ENCODE measurements at regions not wholly inside any gene's neighbourhood (a gene's known extent, or its start where the extent isn't known, plus 50 kb on each side); places are given as distances from the start of the nearest gene placed in this dataset.

- no peak overlapping the region for H3K18ac ChIP-seq (ENCODE audit: low read depth in 1 of 2, low read length in 2 of 2)
- H2BK15ac ChIP-seq (ENCODE audit: low read depth, poor library complexity, severe bottlenecking): no peak overlapping the region
- no peak overlapping the region for H3K27ac ChIP-seq (ENCODE audit: low read length, poor library complexity, severe bottlenecking)
- peaks cover 3% of the 10 kb centered on the region for H3K9me3 ChIP-seq (ENCODE audit: control insufficient read depth, low read length)
- WGBS: 91% methylated on average over 3 of the region's 3 CpGs
- no peak overlapping the region for H3K4me2 ChIP-seq (ENCODE audit: low read length, poor library complexity, severe bottlenecking)
- no peak overlapping the region for H2BK120ac ChIP-seq (ENCODE audit: low read depth, low read length)
- H3K79me1 ChIP-seq (replicated peaks; ENCODE audit: low read length, poor library complexity, severe bottlenecking): no peaks in the 10 kb centered on the region
- no peak overlapping the region for H3K23ac ChIP-seq (ENCODE audit: low read length in 2 of 2)
- no peak overlapping the region for H2AFZ ChIP-seq (ENCODE audit: low read depth, low read length)
- no peak for DNase-seq
- no peak overlapping the region for H2AK5ac ChIP-seq (ENCODE audit: low read length, severe bottlenecking)
- no peaks in the 10 kb centered on the region for H3K27me3 ChIP-seq (ENCODE audit: control insufficient read depth in 1 of 2, insufficient read depth in 1 of 2, low read length in 2 of 2)
- H3K4me3 ChIP-seq (ENCODE audit: insufficient read depth in 1 of 2, low read depth in 1 of 2, low read length in 2 of 2): no peak overlapping the region
- no peak overlapping the region for H2BK12ac ChIP-seq (ENCODE audit: low read length in 2 of 2)
- H4K8ac ChIP-seq (ENCODE audit: low read length): no peak overlapping the region
- no peak overlapping the region for H4K91ac ChIP-seq (ENCODE audit: low read length)
- no peak overlapping the region for H3K9ac ChIP-seq (ENCODE audit: low read length)
- no peak overlapping the region for H3K4ac ChIP-seq (ENCODE audit: low read depth in 1 of 2, low read length in 2 of 2)
- no peaks in the 10 kb centered on the region for H3K36me3 ChIP-seq (ENCODE audit: control insufficient read depth in 1 of 2, insufficient read depth in 2 of 2, low read depth in 1 of 2, low read length in 2 of 2)
- no peak overlapping the region for H2BK5ac ChIP-seq (ENCODE audit: low read depth, low read length, poor library complexity, severe bottlenecking)
- no peak overlapping the region for H3K14ac ChIP-seq (ENCODE audit: low read length in 2 of 2)
- H3K4me1 ChIP-seq (ENCODE audit: control insufficient read depth, insufficient read depth, low read depth, low read length): no peaks in the 10 kb centered on the region
Observed at GRCh38 chr12:16088421-16088820, 177.3 kb downstream of the DERA start.
